SK-N-SH (cell line): ENCODE measurements at regions not wholly inside any gene's neighbourhood (a gene's known extent, or its start where the extent isn't known, plus 50 kb on each side); places are given as distances from the start of the nearest gene placed in this dataset.

Experiments
- CTCF ChIA-PET: fragments of 300-600, 350-600 bp; formaldehyde crosslinking; extraction: SDS; loops from one replicate; lab custom pipeline; 2021; lab: Yijun Ruan, JAX
- POLR2A ChIA-PET: fragments of 350-600 bp; sonication (Branson Sonifier 250); formaldehyde crosslinking; extraction: SDS; loops from one replicate; lab custom pipeline; 2020; ENCODE audit warnings: antibody characterized with exemption, inconsistent platforms; lab: Yijun Ruan, JAX
- DNase-seq: peaks from one replicate; pipeline ENCODE4 v3.0.0; 2012
- H2AFZ ChIP-seq: fragments of 200-600 bp; sonication (generic); 2 replicates; pipeline ENCODE4 v1.8.1; 2016; ENCODE audit warnings: antibody characterized with exemption, mild to moderate bottlenecking, low read depth
- H3F3A ChIP-seq: fragments of 200-600 bp; sonication (generic); replicated peaks from 2 replicates; pipeline ENCODE3; 2016; ENCODE audit warnings: antibody characterized with exemption, mild to moderate bottlenecking; ENCODE audit not compliant: insufficient read depth
- H3K27ac ChIP-seq, 2 experiments: fragments of 200-500 bp in 1 of 2; fragments of 200-600 bp in 1 of 2; sonication (Bioruptor generic) in 1 of 2; sonication (generic), shearing (Covaris generic) in 1 of 2; 2 replicates each; pipeline versions ENCODE4 v1.5.1 to v1.6.1; 2014 to 2016; ENCODE audit warnings: low read depth in 2 of 2, inconsistent platforms in 1 of 2, low read length in 1 of 2, mild to moderate bottlenecking in 1 of 2, mixed read lengths in 1 of 2
- H3K27me3 ChIP-seq: fragments of 200-600 bp; sonication (generic), shearing (Covaris generic); 2 replicates; pipeline ENCODE4 v1.6.1; 2016; ENCODE audit warnings: mixed run types; ENCODE audit not compliant: insufficient read depth
- H3K36me3 ChIP-seq, 2 experiments: fragments of 200-500 bp in 1 of 2; fragments of 200-600 bp in 1 of 2; sonication (Bioruptor generic) in 1 of 2; sonication (generic) in 1 of 2; replicated peaks in 1 of 2; 2 replicates each; pipeline versions ENCODE3 to v1.5.1; 2014 to 2016; ENCODE audit warnings: low read length in 1 of 2, mild to moderate bottlenecking in 1 of 2; ENCODE audit not compliant: insufficient read depth in 2 of 2, control insufficient read depth in 1 of 2
- H3K4me1 ChIP-seq, 2 experiments: fragments of 200-500 bp in 1 of 2; fragments of 200-600 bp in 1 of 2; sonication (Bioruptor generic) in 1 of 2; sonication (generic), shearing (Covaris generic) in 1 of 2; 2 replicates each; pipeline versions ENCODE4 v1.5.1 to v1.6.1; 2014 to 2016; ENCODE audit warnings: low read depth in 1 of 2, low read length in 1 of 2, mixed run types in 1 of 2; ENCODE audit not compliant: insufficient read depth in 2 of 2, control insufficient read depth in 1 of 2
- H3K4me2 ChIP-seq: fragments of 200-600 bp; sonication (generic), shearing (Covaris generic); 2 replicates; pipeline ENCODE4 v1.6.1; 2017; ENCODE audit warnings: mixed run types
- H3K4me3 ChIP-seq, 2 experiments: fragments of 200-500 bp in 1 of 2; fragments of 200-600 bp in 1 of 2; sonication (Bioruptor generic) in 1 of 2; sonication (generic), shearing (Covaris generic) in 1 of 2; 2 replicates each; pipeline versions ENCODE4 v1.5.1 to v1.8.1; 2014 to 2016; ENCODE audit warnings: low read depth in 2 of 2, inconsistent platforms in 1 of 2, low read length in 1 of 2, mild to moderate bottlenecking in 1 of 2, mixed read lengths in 1 of 2, moderate library complexity in 1 of 2
- H3K79me2 ChIP-seq: fragments of 200-600 bp; sonication (generic); 2 replicates; pipeline ENCODE4 v1.8.1; 2017; ENCODE audit warnings: mild to moderate bottlenecking; ENCODE audit not compliant: insufficient read depth
- H3K9ac ChIP-seq: fragments of 200-600 bp; sonication (generic); 2 replicates; pipeline ENCODE4 v1.6.1; 2017; ENCODE audit warnings: mixed run types
- H3K9me2 ChIP-seq: fragments of 200-600 bp; sonication (generic); 2 replicates; pipeline ENCODE4 v1.6.1; 2017; ENCODE audit warnings: mixed run types
- H3K9me3 ChIP-seq: fragments of 200-600 bp; sonication (generic); 2 replicates; pipeline ENCODE4 v1.6.1; 2017; ENCODE audit warnings: mixed run types, mild to moderate bottlenecking, moderate library complexity
- H4K20me1 ChIP-seq: fragments of 200-600 bp; sonication (generic); 2 replicates; pipeline ENCODE4 v1.6.1; 2017; ENCODE audit warnings: mild to moderate bottlenecking, mixed run types; ENCODE audit not compliant: insufficient read depth
- EP300 ChIP-seq, 2 experiments: IDR thresholded peaks; 2 replicates each; pipeline versions ENCODE4 v1.4.0 to v1.6.1; 2012; ENCODE audit warnings: borderline replicate concordance in 1 of 2, low read depth in 1 of 2, low read length in 1 of 2
- FOXJ3 ChIP-seq: sonication (generic); formaldehyde crosslinking; IDR thresholded peaks from 2 replicates; pipeline ENCODE4 v1.5.1; 2020; ENCODE audit warnings: mild to moderate bottlenecking, missing genetic modification reagents
- FOXM1 ChIP-seq: IDR thresholded peaks from 2 replicates; pipeline ENCODE4 v1.4.0; 2012; ENCODE audit warnings: low read depth, mild to moderate bottlenecking
- GABPA ChIP-seq: IDR thresholded peaks from 2 replicates; pipeline ENCODE4 v1.4.0; 2012; ENCODE audit warnings: low read depth, mild to moderate bottlenecking
- GATA2 ChIP-seq: sonication (generic); formaldehyde crosslinking; IDR thresholded peaks from 2 replicates; pipeline ENCODE4 v1.5.0; 2020; ENCODE audit warnings: mild to moderate bottlenecking, missing genetic modification reagents
- JUND ChIP-seq: IDR thresholded peaks from 2 replicates; pipeline ENCODE4 v1.4.0; 2012
- MEF2A ChIP-seq: IDR thresholded peaks from 2 replicates; pipeline ENCODE4 v1.4.0; 2012; ENCODE audit warnings: low read depth, borderline replicate concordance
- MXI1 ChIP-seq: IDR thresholded peaks from 2 replicates; pipeline ENCODE4 v1.6.1; 2012; ENCODE audit warnings: mild to moderate bottlenecking, low read depth, low read length, improper control_type of control experiment
- NRF1 ChIP-seq: IDR thresholded peaks from 2 replicates; pipeline ENCODE4 v1.6.1; 2012; ENCODE audit warnings: low read depth, mild to moderate bottlenecking, low read length
- RXRA ChIP-seq: IDR thresholded peaks from 2 replicates; pipeline ENCODE4 v1.4.0; 2012; ENCODE audit warnings: low read depth, mild to moderate bottlenecking, borderline replicate concordance
- SMC3 ChIP-seq: IDR thresholded peaks from 2 replicates; pipeline ENCODE4 v1.6.1; 2012; ENCODE audit warnings: low read depth, low read length, improper control_type of control experiment
- TAF1 ChIP-seq: IDR thresholded peaks from 2 replicates; pipeline ENCODE4 v1.6.1; 2012; ENCODE audit warnings: low read depth, mild to moderate bottlenecking, low read length, moderate library complexity, borderline replicate concordance
- TCF12 ChIP-seq: IDR thresholded peaks from 2 replicates; pipeline ENCODE4 v1.4.0; 2012
- TEAD4 ChIP-seq: IDR thresholded peaks from 2 replicates; pipeline ENCODE4 v1.4.0; 2012; ENCODE audit warnings: mild to moderate bottlenecking, borderline replicate concordance; ENCODE audit not compliant: insufficient read depth
- ZBTB33 ChIP-seq: IDR thresholded peaks from 2 replicates; pipeline ENCODE4 v1.4.0; 2012; ENCODE audit warnings: low read depth, borderline replicate concordance
- WGBS: methylation state at CpG from one replicate; pipeline ENCODE4 v1.1.6; 2017; ENCODE audit warnings: low lambda C conversion rate; 5-methylcytosine and 5-hydroxymethylcytosine counted together
- TF ChIP-seq, protein P1 (sequence below): fragments of 200-600 bp; sonication (generic); IDR thresholded peaks from 2 replicates; pipeline ENCODE4 v1.6.1; 2017; ENCODE audit warnings: antibody characterized with exemption, mild to moderate bottlenecking, moderate library complexity

- Histone ChIP-seq H3K4me2 (no peak overlapping the region), H3K9me2 (no peaks in the 10 kb centered on the region), H3K4me3 (no peak overlapping the region), H2AFZ (no peak overlapping the region), H3K27ac (peak overlapping the region in 1 of 2 experiments; percentile 96; a peak in 2 of 4 replicates), H3K9me3 (no peaks in the 10 kb centered on the region), H3F3A (no peaks in the 10 kb centered on the region), H3K27me3 (peaks cover 12% of the 10 kb centered on the region; the same call in 1 of the 2 replicates), H3K79me2 (no peaks in the 10 kb centered on the region), H3K9ac (no peak overlapping the region), H3K4me1 (peaks cover 0 to 70% of the 10 kb centered on the region in 2 experiments; a peak in 1 of 4 replicates), H4K20me1 (no peaks in the 10 kb centered on the region), H3K36me3 (no peaks in the 10 kb centered on the region)
- 48% methylated on average over 2 of the region's 2 CpGs for WGBS
- CTCF ChIA-PET: interaction anchor here (1.0 to 4.2 kb wide), 2 partner anchors 49 to 55 kb away, joined by 3 to 23 read pairs; no protein-coding TSS in a partner anchor
- TF ChIP-seq MXI1 (no peak), JUND (no peak), GABPA (no peak), TCF12 (no peak)
- POLR2A ChIA-PET: interaction anchor here (8.2 kb wide), 1 partner anchor 65 kb away, joined by 82 read pairs; the partner anchor contains the start of gene FAM222A
- DNase-seq: no peak
Observed at GRCh38 chr12:109652977-109653264, 60.7 kb upstream of the FAM222A start.

DNA sequence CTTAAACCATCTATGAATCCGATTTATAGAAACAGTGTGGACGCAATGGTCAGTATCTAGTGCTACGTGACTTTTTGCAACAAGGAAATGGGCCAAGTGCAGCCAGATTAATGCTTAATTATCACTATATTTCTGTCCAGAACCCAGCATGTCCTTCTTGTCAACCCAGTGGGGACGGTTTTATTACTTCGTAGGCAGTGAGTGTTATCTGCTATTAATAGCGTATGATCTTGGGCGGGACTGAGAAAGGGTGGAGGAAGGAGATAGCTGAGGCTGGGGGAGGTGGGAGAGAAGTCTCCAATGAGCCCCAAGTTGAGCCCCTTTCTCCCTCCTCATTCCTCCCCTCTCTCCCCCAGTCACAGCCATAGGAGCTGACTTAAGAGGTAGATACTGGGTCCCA is 59.7 kb upstream of the FAM222A start:
- Histone ChIP-seq H3K4me1 (peaks cover 0 to 68% of the 10 kb centered on the region in 2 experiments; a peak in 2 of 4 replicates), H3F3A (no peaks in the 10 kb centered on the region), H3K4me2 (no peak overlapping the region), H2AFZ (no peak overlapping the region), H3K9me3 (no peaks in the 10 kb centered on the region), H3K9ac (no peak overlapping the region), H3K27me3 (peaks cover 14% of the 10 kb centered on the region; the same call in 1 of the 2 replicates), H3K4me3 (no peak overlapping the region), H3K79me2 (no peaks in the 10 kb centered on the region), H4K20me1 (no peaks in the 10 kb centered on the region), H3K9me2 (no peaks in the 10 kb centered on the region), H3K27ac (peak overlapping the region in 1 of 2 experiments; percentile 96; a peak in 3 of 4 replicates), H3K36me3 (no peaks in the 10 kb centered on the region)
- CTCF ChIA-PET: interaction anchor here (1.2 to 4.9 kb wide), 4 partner anchors 9 to 111 kb away, joined by 3 to 27 read pairs (median 15); no protein-coding TSS in a partner anchor
- WGBS: 72% methylated on average over 7 of the region's 7 CpGs
- POLR2A ChIA-PET: interaction anchor here (1.0 to 8.2 kb wide), 7 partner anchors 8 to 84 kb away, joined by 3 to 82 read pairs (median 4); partner anchors contain the start of gene FAM222A
- no peak for TF ChIP-seq RXRA
- TF ChIP-seq EP300 (IDR thresholded peaks at IDR 0.05; ENCODE audit: borderline replicate concordance in 1 of 2, low read depth in 1 of 2, low read length in 1 of 2): no peak; a peak in 1 of 4 replicates
- TF ChIP-seq SMC3: no peak
- TF ChIP-seq NRF1: no peak
- TF ChIP-seq JUND: no peak
- no peak for TF ChIP-seq MEF2A
- no peak for TF ChIP-seq TEAD4
- TF ChIP-seq GATA2: no peak
- TF ChIP-seq FOXJ3 (CRISPR knock-in tag): no peak
- no peak for TF ChIP-seq FOXM1
- TF ChIP-seq, protein P1, sequence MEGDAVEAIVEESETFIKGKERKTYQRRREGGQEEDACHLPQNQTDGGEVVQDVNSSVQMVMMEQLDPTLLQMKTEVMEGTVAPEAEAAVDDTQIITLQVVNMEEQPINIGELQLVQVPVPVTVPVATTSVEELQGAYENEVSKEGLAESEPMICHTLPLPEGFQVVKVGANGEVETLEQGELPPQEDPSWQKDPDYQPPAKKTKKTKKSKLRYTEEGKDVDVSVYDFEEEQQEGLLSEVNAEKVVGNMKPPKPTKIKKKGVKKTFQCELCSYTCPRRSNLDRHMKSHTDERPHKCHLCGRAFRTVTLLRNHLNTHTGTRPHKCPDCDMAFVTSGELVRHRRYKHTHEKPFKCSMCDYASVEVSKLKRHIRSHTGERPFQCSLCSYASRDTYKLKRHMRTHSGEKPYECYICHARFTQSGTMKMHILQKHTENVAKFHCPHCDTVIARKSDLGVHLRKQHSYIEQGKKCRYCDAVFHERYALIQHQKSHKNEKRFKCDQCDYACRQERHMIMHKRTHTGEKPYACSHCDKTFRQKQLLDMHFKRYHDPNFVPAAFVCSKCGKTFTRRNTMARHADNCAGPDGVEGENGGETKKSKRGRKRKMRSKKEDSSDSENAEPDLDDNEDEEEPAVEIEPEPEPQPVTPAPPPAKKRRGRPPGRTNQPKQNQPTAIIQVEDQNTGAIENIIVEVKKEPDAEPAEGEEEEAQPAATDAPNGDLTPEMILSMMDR: no peak
- TF ChIP-seq TAF1: no peak
- no peak for TF ChIP-seq ZBTB33
- DNase-seq: no peak
